Neural progenitor cell (in vitro differentiated cells): ENCODE measurements at regions not wholly inside any gene's neighbourhood (a gene's known extent, or its start where the extent isn't known, plus 50 kb on each side); places are given as distances from the start of the nearest gene placed in this dataset.

ENCODE experiments used
- CTCF ChIP-seq: fragments of 200-600 bp; sonication (generic); IDR thresholded peaks from 2 replicates; pipeline ENCODE4 v1.5.1; 2017; ENCODE audit warnings: antibody characterized with exemption, mild to moderate bottlenecking
- EZH2 ChIP-seq: fragments of 200-600 bp; sonication (generic); IDR thresholded peaks from 2 replicates; pipeline ENCODE4 v1.6.1; 2017; ENCODE audit warnings: antibody characterized with exemption, mild to moderate bottlenecking, moderate library complexity

GRCh38 chr14:101351146-101351545 is 210.1 kb upstream of the DIO3 start:
- TF ChIP-seq CTCF, result no peak
- no peak for TF ChIP-seq EZH2
